Nephron progenitor cell (in vitro differentiated cells): ENCODE measurements at regions not wholly inside any gene's neighbourhood (a gene's known extent, or its start where the extent isn't known, plus 50 kb on each side); places are given as distances from the start of the nearest gene placed in this dataset.
"Not testable (repeated sequence)": the region's sequence is repeated elsewhere in the genome, so short reads cannot be mapped to it uniquely, and the experiment has no call there.

Experiments used
- DNase-seq: peaks from one replicate; pipeline ENCODE4 v3.0.0; 2021
- H3K27ac Mint-ChIP-seq: 2 replicates; pipeline ENCODE4 v1.8.0; 2021; ENCODE audit warnings: mild to moderate bottlenecking, moderate library complexity, mixed read lengths
- H3K27me3 Mint-ChIP-seq: 2 replicates; pipeline ENCODE4 v1.8.0; 2021; ENCODE audit warnings: mild to moderate bottlenecking, low read depth, mixed read lengths; ENCODE audit not compliant: poor library complexity
- H3K36me3 Mint-ChIP-seq: 2 replicates; pipeline ENCODE4 v1.8.0; 2021; ENCODE audit warnings: low read depth, mixed read lengths
- H3K4me1 Mint-ChIP-seq: 2 replicates; pipeline ENCODE4 v1.8.0; 2021; ENCODE audit warnings: mixed read lengths
- H3K4me3 Mint-ChIP-seq: 2 replicates; pipeline ENCODE4 v1.8.0; 2021; ENCODE audit warnings: mild to moderate bottlenecking, moderate library complexity, mixed read lengths
- H3K9me3 Mint-ChIP-seq: 2 replicates; pipeline ENCODE4 v1.8.0; 2021; ENCODE audit warnings: mild to moderate bottlenecking, moderate library complexity, mixed read lengths
- CTCF ChIP-seq: fragments of 200-600 bp; sonication (generic); IDR thresholded peaks from 2 replicates; pipeline ENCODE4 v1.5.0; 2021; ENCODE audit warnings: antibody characterized with exemption

- no peak overlapping the region for H3K4me3 Mint-ChIP-seq
- no peak for DNase-seq
- TF ChIP-seq CTCF, result no peak
- peaks cover 1% of the 10 kb centered on the region for H3K27me3 Mint-ChIP-seq
- H3K4me1 Mint-ChIP-seq, result peaks cover 5% of the 10 kb centered on the region
- H3K27ac Mint-ChIP-seq, result peak overlapping the region; percentile 33
- no peaks in the 10 kb centered on the region for H3K36me3 Mint-ChIP-seq
- no peaks in the 10 kb centered on the region for H3K9me3 Mint-ChIP-seq
Observed at GRCh38 chr2:186425576-186425975, 60.5 kb upstream of the ZC3H15 start.

DNA sequence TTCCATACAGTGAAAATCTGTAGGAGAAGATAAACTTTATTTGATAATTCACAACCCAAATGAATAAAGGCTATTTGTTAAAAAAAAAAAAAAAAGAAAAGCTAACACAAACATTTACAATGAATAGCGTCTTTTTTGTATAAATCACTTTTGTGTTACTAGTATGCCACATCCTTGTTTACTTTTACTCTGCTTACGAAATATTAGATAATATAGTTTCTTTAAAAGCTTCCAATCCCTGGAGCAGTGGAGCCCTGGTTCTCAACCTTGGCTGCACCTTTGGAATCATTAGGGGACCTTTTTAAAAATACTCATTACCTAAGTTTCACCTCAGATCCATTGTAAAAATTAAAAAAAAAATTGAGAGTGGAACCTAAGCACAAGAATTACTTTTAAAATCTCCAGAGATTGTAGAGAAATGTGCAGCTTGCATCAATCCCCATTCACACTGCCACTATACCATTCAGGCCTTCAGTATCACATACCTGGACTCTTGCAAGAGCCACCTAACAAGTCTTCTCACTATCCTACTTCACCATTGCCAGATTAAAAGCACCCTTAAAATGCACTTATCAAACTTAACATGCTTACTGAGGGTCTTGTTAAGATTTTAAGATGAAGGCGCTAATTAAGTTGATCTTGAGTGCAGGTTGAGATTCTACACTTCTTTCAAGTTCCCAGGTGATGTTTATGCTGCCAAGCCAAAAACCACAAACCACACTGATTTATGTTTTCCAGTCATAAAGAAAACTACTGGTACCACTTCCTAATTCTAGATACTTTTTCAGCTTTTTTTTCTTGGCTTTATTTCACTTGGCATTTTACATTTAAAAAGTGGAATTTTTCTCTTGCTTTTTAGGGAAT lies 59.7 kb upstream of the ZC3H15 start:
- H3K4me3 Mint-ChIP-seq, result no peak overlapping the region
- H3K27ac Mint-ChIP-seq, result no peak overlapping the region
- no peak for DNase-seq
- H3K27me3 Mint-ChIP-seq, result peaks cover 2% of the 10 kb centered on the region
- no peaks in the 10 kb centered on the region for H3K9me3 Mint-ChIP-seq
- H3K4me1 Mint-ChIP-seq, result peaks cover 5% of the 10 kb centered on the region
- no peak for TF ChIP-seq CTCF
- H3K36me3 Mint-ChIP-seq, result no peaks in the 10 kb centered on the region

DNA sequence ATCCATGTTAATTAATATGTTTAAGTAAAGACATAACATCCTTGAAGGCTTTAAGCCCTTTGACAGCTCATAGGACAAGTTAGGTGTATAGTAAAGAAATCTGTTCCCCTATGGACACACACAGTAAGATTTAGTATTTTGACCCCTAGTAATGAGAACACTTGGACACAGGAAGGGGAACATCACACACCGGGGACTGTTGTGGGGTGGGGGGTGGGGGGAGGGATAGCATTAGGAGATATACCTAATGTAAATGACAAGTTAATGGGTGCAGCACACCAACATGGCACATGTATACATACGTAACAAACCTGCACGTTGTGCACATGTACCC lies 59.1 kb upstream of the ZC3H15 start:
- DNase-seq, H3K27me3 Mint-ChIP-seq, H3K36me3 Mint-ChIP-seq, H3K27ac Mint-ChIP-seq, H3K4me1 Mint-ChIP-seq, H3K4me3 Mint-ChIP-seq, H3K9me3 Mint-ChIP-seq: not testable (repeated sequence)

DNA sequence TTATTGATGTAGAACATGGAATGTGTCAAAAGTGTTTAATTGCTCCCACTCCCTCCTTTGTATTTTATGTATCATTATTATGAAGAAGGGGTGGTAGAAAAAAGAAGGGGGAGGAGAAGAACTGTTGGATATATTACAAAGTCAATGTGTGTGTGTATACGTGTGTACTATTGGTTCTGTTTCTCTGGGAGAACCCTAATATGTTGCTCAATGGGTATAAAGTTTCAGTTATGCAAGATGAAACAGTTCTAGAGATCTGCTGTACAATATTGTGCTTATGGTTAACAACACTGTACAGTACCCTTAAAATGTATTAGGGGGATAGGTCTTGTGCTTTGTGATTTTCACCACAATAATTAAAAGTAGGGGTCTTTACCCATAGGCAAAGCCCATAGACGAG lies 58.1 kb upstream of the ZC3H15 start:
- Mint-ChIP-seq H3K27ac (no peak overlapping the region), H3K4me3 (no peak overlapping the region), H3K27me3 (peaks cover 2% of the 10 kb centered on the region), H3K36me3 (no peaks in the 10 kb centered on the region), H3K4me1 (peaks cover 5% of the 10 kb centered on the region), H3K9me3 (no peaks in the 10 kb centered on the region)
- TF ChIP-seq CTCF, result no peak
- DNase-seq, result no peak

DNA sequence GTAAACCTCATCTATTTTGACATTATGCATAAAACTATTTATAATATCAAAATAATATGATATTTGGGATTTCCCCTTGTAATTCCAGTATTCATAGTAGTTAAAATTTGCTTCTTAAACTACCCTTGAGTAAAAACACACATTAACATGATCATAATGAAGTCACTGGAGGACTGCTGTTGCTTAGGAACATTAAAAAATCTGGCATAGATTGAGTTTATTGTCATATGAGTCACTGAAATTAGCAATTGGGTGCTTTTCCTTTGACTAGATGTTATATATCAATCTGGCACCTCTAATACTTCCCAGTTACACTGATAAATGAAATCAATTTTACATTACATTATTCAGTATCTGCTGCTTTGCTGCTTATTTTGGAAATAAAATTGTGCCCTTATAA lies 57.0 kb upstream of the ZC3H15 start:
- H3K36me3 Mint-ChIP-seq, result no peaks in the 10 kb centered on the region
- peaks cover 3% of the 10 kb centered on the region for H3K4me1 Mint-ChIP-seq
- no peaks in the 10 kb centered on the region for H3K9me3 Mint-ChIP-seq
- peaks cover 2% of the 10 kb centered on the region for H3K27me3 Mint-ChIP-seq
- no peak for DNase-seq
- TF ChIP-seq CTCF, result no peak
- no peak overlapping the region for H3K27ac Mint-ChIP-seq
- no peak overlapping the region for H3K4me3 Mint-ChIP-seq

DNA sequence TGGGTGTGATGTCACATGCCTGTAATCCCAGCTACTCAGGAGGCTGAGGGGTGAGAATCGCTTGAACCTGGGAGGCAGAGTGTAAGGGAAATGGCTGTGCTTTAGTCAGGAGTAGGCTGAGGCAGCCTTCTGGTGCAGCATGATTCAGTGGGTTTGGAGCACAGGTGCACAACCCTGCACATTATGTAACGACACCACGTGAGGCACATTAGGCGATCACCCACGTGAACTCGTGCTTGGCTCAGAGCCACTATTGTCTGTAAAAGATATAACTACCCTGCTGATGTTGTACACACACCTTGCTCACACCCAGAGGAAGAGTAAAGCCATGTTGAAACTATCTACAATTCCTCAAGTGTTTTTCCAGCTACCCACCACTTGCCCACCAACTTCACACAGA lies 54.8 kb upstream of the ZC3H15 start:
- H3K4me3 Mint-ChIP-seq, result no peak overlapping the region
- H3K27me3 Mint-ChIP-seq, result peaks cover 2% of the 10 kb centered on the region
- no peaks in the 10 kb centered on the region for H3K4me1 Mint-ChIP-seq
- H3K27ac Mint-ChIP-seq, result no peak overlapping the region
- no peak for TF ChIP-seq CTCF
- no peaks in the 10 kb centered on the region for H3K9me3 Mint-ChIP-seq
- H3K36me3 Mint-ChIP-seq, result peaks cover 8% of the 10 kb centered on the region
- no peak for DNase-seq
